Natural killer cell treated with Interleukin-12 subunit alpha and Interleukin-12 subunit beta and Interleukin-15 and Interleukin-18, amount 100 ng/mL, for 72 hours (primary cell): ENCODE measurements at regions not wholly inside any gene's neighbourhood (a gene's known extent, or its start where the extent isn't known, plus 50 kb on each side); places are given as distances from the start of the nearest gene placed in this dataset.

ENCODE experiments used
- ATAC-seq, 2 donors: fragments of 150-1000 bp; cut with Tn5 transposase in 1 of 2; sonication (Bioruptor Pico), chemical (Tn5 transposase) in 1 of 2; 2 replicates each; pipeline ENCODE4 v1.10.0; 2021
- DNase-seq: peaks from one replicate; pipeline ENCODE4 v3.0.0; 2022; ENCODE audit warnings: low spot score
- H3K27ac Mint-ChIP-seq, 2 donors: 1 replicate in 1 of 2; 2 replicates in 1 of 2; pipeline ENCODE4 v1.8.0; 2022; ENCODE audit warnings: mixed read lengths in 2 of 2, mild to moderate bottlenecking in 1 of 2, moderate library complexity in 1 of 2
- H3K27me3 Mint-ChIP-seq, 2 donors: 1 replicate in 1 of 2; 2 replicates in 1 of 2; pipeline ENCODE4 v1.8.0; 2022; ENCODE audit warnings: mixed read lengths in 2 of 2
- H3K36me3 Mint-ChIP-seq: one replicate; pipeline ENCODE4 v1.8.0; 2022; ENCODE audit warnings: mixed read lengths
- H3K4me1 Mint-ChIP-seq, 2 donors: 1 replicate in 1 of 2; 2 replicates in 1 of 2; pipeline ENCODE4 v1.8.0; 2022; ENCODE audit warnings: low read depth in 2 of 2, mixed read lengths in 2 of 2, mild to moderate bottlenecking in 1 of 2
- H3K4me3 Mint-ChIP-seq: one replicate; pipeline ENCODE4 v1.8.0; 2022; ENCODE audit warnings: mixed read lengths
- H3K9me3 Mint-ChIP-seq: 2 replicates; pipeline ENCODE4 v1.8.0; 2022; ENCODE audit warnings: mixed read lengths

- Mint-ChIP-seq H3K27ac (peak overlapping the region; percentile 92 to 95), H3K4me1 (peaks cover 24 to 41% of the 10 kb centered on the region in 2 donors), H3K4me3 (peak overlapping the region; percentile 33)
These were observed 61.9 kb upstream of the BTN3A2 start for GRCh38 chr6:26302941-26303559.

GRCh38 chr6:26304213-26304796 is 60.7 kb upstream of the BTN3A2 start:
- peaks cover 31 to 50% of the 10 kb centered on the region in 2 donors for H3K4me1 Mint-ChIP-seq
- no peak for DNase-seq
- H3K9me3 Mint-ChIP-seq, result no peaks in the 10 kb centered on the region
- H3K36me3 Mint-ChIP-seq, result no peaks in the 10 kb centered on the region
- no peaks in the 10 kb centered on the region for H3K27me3 Mint-ChIP-seq
- H3K27ac Mint-ChIP-seq, result peak overlapping the region; percentile 92 to 95
- H3K4me3 Mint-ChIP-seq, result peak overlapping the region; percentile 90
- ATAC-seq, result no peak

More at GRCh38 chr6:26302941-26303559, 61.9 kb upstream of the BTN3A2 start:
- Mint-ChIP-seq H3K27me3 (no peaks in the 10 kb centered on the region), H3K36me3 (no peaks in the 10 kb centered on the region), H3K9me3 (no peaks in the 10 kb centered on the region)
- no peak for DNase-seq
- no peak for ATAC-seq

GRCh38 chr6:26304797-26305640 is 60.0 kb upstream of the BTN3A2 start:
- Mint-ChIP-seq H3K27me3 (no peaks in the 10 kb centered on the region), H3K4me1 (peaks cover 38 to 57% of the 10 kb centered on the region in 2 donors), H3K4me3 (peak overlapping the region; percentile 90), H3K9me3 (no peaks in the 10 kb centered on the region), H3K27ac (peak overlapping the region; percentile 92 to 95), H3K36me3 (no peaks in the 10 kb centered on the region)
- DNase-seq (peak; percentile 75), ATAC-seq (peak; percentile 84 to 94)

GRCh38 chr6:26305641-26305969 is 59.4 kb upstream of the BTN3A2 start:
- Mint-ChIP-seq H3K4me3 (peak overlapping the region; percentile 90), H3K27me3 (no peaks in the 10 kb centered on the region), H3K36me3 (no peaks in the 10 kb centered on the region), H3K9me3 (no peaks in the 10 kb centered on the region), H3K4me1 (peaks cover 43 to 63% of the 10 kb centered on the region in 2 donors), H3K27ac (peak overlapping the region; percentile 92 to 95)
- DNase-seq, result no peak
- ATAC-seq, result no peak

- no peak for ATAC-seq
- Mint-ChIP-seq H3K4me1 (peaks cover 48 to 69% of the 10 kb centered on the region in 2 donors), H3K4me3 (no peak overlapping the region)
These were observed 58.8 kb upstream of the BTN3A2 start for GRCh38 chr6:26306232-26306631.

GRCh38 chr6:26307850-26308249 is 57.1 kb upstream of the BTN3A2 start:
- H3K4me3 Mint-ChIP-seq, result peak overlapping the region; percentile 18

More at GRCh38 chr6:26306232-26306631, 58.8 kb upstream of the BTN3A2 start:
- Mint-ChIP-seq H3K9me3 (no peaks in the 10 kb centered on the region), H3K27me3 (no peaks in the 10 kb centered on the region), H3K27ac (no peak overlapping the region), H3K36me3 (no peaks in the 10 kb centered on the region)
- DNase-seq, result no peak

DNA sequence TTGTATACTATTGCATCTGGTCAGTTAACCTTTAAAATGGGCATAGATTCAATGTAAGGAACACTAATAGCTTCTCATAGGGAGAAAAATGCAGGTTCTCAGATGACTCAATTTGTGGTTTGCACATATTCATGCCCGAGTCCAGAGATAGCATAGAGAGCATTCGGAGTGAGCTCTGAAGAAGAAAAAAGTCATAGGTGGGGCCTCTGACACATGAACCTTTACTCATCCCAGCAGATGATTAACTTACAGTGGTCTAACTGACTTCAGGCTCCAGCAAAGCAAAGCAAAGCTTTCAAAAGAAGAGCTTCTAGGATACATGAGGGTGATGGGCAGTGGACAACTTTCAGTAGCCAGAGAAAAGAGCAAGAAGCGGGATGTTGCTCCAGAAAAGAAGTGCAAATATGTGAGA is 55.3 kb upstream of the BTN3A2 start:
- DNase-seq, result no peak

More at GRCh38 chr6:26307850-26308249, 57.1 kb upstream of the BTN3A2 start:
- DNase-seq, result no peak
- no peaks in the 10 kb centered on the region for H3K27me3 Mint-ChIP-seq
- peaks cover 60 to 82% of the 10 kb centered on the region in 2 donors for H3K4me1 Mint-ChIP-seq
- peak overlapping the region; percentile 13 to 74 for H3K27ac Mint-ChIP-seq
- no peak for ATAC-seq
- no peaks in the 10 kb centered on the region for H3K9me3 Mint-ChIP-seq
- H3K36me3 Mint-ChIP-seq, result no peaks in the 10 kb centered on the region

DNA sequence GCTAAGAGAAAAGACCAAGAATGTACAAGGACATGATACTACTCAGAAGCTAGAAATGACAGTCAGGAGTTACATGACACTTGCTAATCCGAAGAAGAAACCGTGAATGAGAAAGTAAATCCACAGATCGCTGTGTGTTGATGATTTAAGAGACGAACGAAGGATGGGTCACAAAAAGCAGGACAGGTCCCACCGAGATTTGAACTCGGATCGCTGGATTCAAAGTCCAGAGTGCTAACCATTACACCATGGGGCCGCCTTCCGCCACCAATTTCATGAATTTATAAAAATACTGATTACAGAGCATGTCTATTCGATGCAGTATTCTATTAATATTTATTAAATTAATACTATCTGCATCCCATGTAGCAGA is 54.0 kb upstream of the BTN3A2 start:
- Mint-ChIP-seq H3K9me3 (no peaks in the 10 kb centered on the region), H3K4me1 (peaks cover 50 to 63% of the 10 kb centered on the region in 2 donors), H3K4me3 (peak overlapping the region; percentile 88), H3K36me3 (no peaks in the 10 kb centered on the region), H3K27me3 (no peaks in the 10 kb centered on the region), H3K27ac (peak overlapping the region; percentile 84 to 94)
- ATAC-seq (peak in 1 of 2 donors; percentile 18), DNase-seq (no peak)

More for the DNA sequence above, 55.3 kb upstream of the BTN3A2 start:
- Mint-ChIP-seq H3K27me3 (no peaks in the 10 kb centered on the region), H3K27ac (peak overlapping the region; percentile 60 to 84), H3K4me3 (peak overlapping the region; percentile 88), H3K9me3 (no peaks in the 10 kb centered on the region), H3K4me1 (peaks cover 61 to 75% of the 10 kb centered on the region in 2 donors), H3K36me3 (no peaks in the 10 kb centered on the region)
- ATAC-seq, result peak; percentile 43 to 68

GRCh38 chr6:26311385-26312095 is 53.5 kb upstream of the BTN3A2 start:
- Mint-ChIP-seq H3K27ac (peak overlapping the region; percentile 84 to 94), H3K9me3 (no peaks in the 10 kb centered on the region), H3K4me3 (peak overlapping the region; percentile 88), H3K4me1 (peaks cover 50 to 63% of the 10 kb centered on the region in 2 donors), H3K36me3 (no peaks in the 10 kb centered on the region), H3K27me3 (no peaks in the 10 kb centered on the region)
- peak; percentile 57 to 59 for ATAC-seq
- DNase-seq, result no peak

DNA sequence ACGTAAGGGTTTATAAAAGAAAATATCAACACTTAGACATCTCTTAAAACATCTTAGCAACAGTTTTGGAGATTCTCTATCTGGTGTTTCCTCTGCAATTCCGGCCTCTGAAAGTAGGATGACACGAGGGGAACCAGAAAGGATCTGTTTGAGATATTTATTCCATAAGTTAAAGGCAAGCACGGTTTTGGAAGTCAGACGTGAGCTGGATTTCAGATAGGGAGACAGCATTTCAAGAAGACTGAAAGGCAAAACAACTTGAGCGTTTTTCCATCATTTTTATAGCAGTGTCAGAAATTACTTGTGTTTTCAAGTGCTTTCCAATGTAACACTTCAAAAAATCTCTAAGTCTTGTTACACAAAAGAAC is 52.9 kb upstream of the BTN3A2 start:
- no peak for DNase-seq
- H3K4me3 Mint-ChIP-seq, result peak overlapping the region; percentile 88
- H3K27me3 Mint-ChIP-seq, result no peaks in the 10 kb centered on the region
- H3K27ac Mint-ChIP-seq, result peak overlapping the region; percentile 84 to 94
- H3K9me3 Mint-ChIP-seq, result no peaks in the 10 kb centered on the region
- ATAC-seq, result no peak
- H3K4me1 Mint-ChIP-seq, result peaks cover 50 to 63% of the 10 kb centered on the region in 2 donors
- H3K36me3 Mint-ChIP-seq, result no peaks in the 10 kb centered on the region

GRCh38 chr6:26312501-26313397 is 52.2 kb upstream of the BTN3A2 start:
- Mint-ChIP-seq H3K27me3 (no peaks in the 10 kb centered on the region), H3K9me3 (no peaks in the 10 kb centered on the region), H3K4me1 (peaks cover 45 to 58% of the 10 kb centered on the region in 2 donors), H3K4me3 (peak overlapping the region; percentile 88), H3K27ac (peak overlapping the region; percentile 84 to 94), H3K36me3 (no peaks in the 10 kb centered on the region)
- ATAC-seq (peak; percentile 80 to 87), DNase-seq (peak; percentile 77)
